CD4-positive, alpha-beta T cell (primary cell): ENCODE measurements at regions not wholly inside any gene's neighbourhood (a gene's known extent, or its start where the extent isn't known, plus 50 kb on each side); places are given as distances from the start of the nearest gene placed in this dataset.

ENCODE experiments used
- ATAC-seq: fragments of 200-7000 bp; cut with Tn5 transposase; one replicate; pipeline ENCODE4 v1.10.0; 2022; ENCODE audit warnings: mild to moderate bottlenecking; ENCODE audit not compliant: poor library complexity
- CTCF ChIA-PET: fragments of 350-600 bp; sonication (Branson Sonifier 250); formaldehyde crosslinking; loops from one replicate; lab custom pipeline; 2021; ENCODE audit warnings: antibody characterized with exemption, inconsistent platforms; lab: Charles Lee
- POLR2A ChIA-PET: fragments of 350-600 bp; sonication (Branson Sonifier 250); formaldehyde crosslinking; loops from one replicate; lab custom pipeline; 2021; ENCODE audit warnings: antibody characterized with exemption, inconsistent platforms; lab: Charles Lee
- DNase-seq, 14 experiments: peaks; one replicate each; pipeline ENCODE4 v3.0.0-alpha.2; 2013 to 2020; ENCODE audit warnings: mixed read lengths in 2 of 14
- H3K27ac ChIP-seq, 2 donors: one replicate each; pipeline versions ENCODE4 v1.5.1 to v1.7.0; 2013; ENCODE audit warnings: low read length in 2 of 2, low read depth in 1 of 2, mild to moderate bottlenecking in 1 of 2
- H3K27me3 ChIP-seq, 2 experiments: 1 replicate in 1 of 2; 2 replicates in 1 of 2; pipeline versions ENCODE4 v1.6.1 to v1.7.0; 2013; ENCODE audit warnings: low read length in 2 of 2, control low read depth in 1 of 2, mild to moderate bottlenecking in 1 of 2, moderate library complexity in 1 of 2; ENCODE audit not compliant: insufficient read depth in 2 of 2, control insufficient read depth in 1 of 2
- H3K36me3 ChIP-seq: one replicate; pipeline ENCODE4 v1.6.1; 2013; ENCODE audit warnings: low read length, control low read depth; ENCODE audit not compliant: insufficient read depth
- H3K4me1 ChIP-seq: one replicate; pipeline ENCODE4 v1.6.1; 2013; ENCODE audit warnings: low read length, control low read depth; ENCODE audit not compliant: insufficient read depth
- H3K4me3 ChIP-seq: one replicate; pipeline ENCODE4 v1.5.1; 2013; ENCODE audit warnings: mild to moderate bottlenecking, low read length, moderate library complexity
- H3K9me3 ChIP-seq, 2 experiments: 1 replicate in 1 of 2; 2 replicates in 1 of 2; pipeline versions ENCODE4 v1.6.1 to v1.7.0; 2013; ENCODE audit warnings: low read length in 2 of 2, mild to moderate bottlenecking in 2 of 2, control low read depth in 1 of 2, moderate library complexity in 1 of 2; ENCODE audit not compliant: control insufficient read depth in 1 of 2, insufficient read depth in 1 of 2
- H3K27ac Mint-ChIP-seq: one replicate; pipeline ENCODE4 v1.8.0; 2020; ENCODE audit warnings: mixed read lengths
- H3K27me3 Mint-ChIP-seq: one replicate; pipeline ENCODE4 v1.8.0; 2021; ENCODE audit warnings: mixed read lengths
- H3K36me3 Mint-ChIP-seq: one replicate; pipeline ENCODE4 v1.8.0; 2021; ENCODE audit warnings: low read depth, mixed read lengths
- H3K4me1 Mint-ChIP-seq: one replicate; pipeline ENCODE4 v1.8.0; 2021; ENCODE audit warnings: low read depth, mixed read lengths
- H3K4me3 Mint-ChIP-seq: one replicate; pipeline ENCODE4 v1.8.0; 2020; ENCODE audit warnings: mild to moderate bottlenecking, mixed read lengths
- H3K9me3 Mint-ChIP-seq: one replicate; pipeline ENCODE4 v1.8.0; 2020; ENCODE audit warnings: mixed read lengths
- intact Hi-C, 2 experiments: fragments of 100-400 bp; cut with DNase I in 1 of 2; cut with micrococcal nuclease in 1 of 2; formaldehyde crosslinking; loops; one replicate each; pipeline versions ENCODE4 v1.15.1 to v1.9.0; 2023 to 2025; cut with DNase I, micrococcal nuclease
- TF ChIP-seq, protein P1 (sequence below): fragments of 200-600 bp; IDR thresholded peaks from one replicate; pipeline ENCODE4 v1.8.0; 2022; ENCODE audit warnings: antibody characterized with exemption, mild to moderate bottlenecking

- Mint-ChIP-seq H3K27ac (no peak overlapping the region), H3K4me3 (no peak overlapping the region), H3K27me3 (no peaks in the 10 kb centered on the region), H3K4me1 (no peaks in the 10 kb centered on the region), H3K9me3 (peaks cover 2% of the 10 kb centered on the region), H3K36me3 (no peaks in the 10 kb centered on the region)
- DNase-seq (no peak), ATAC-seq (no peak)
- TF ChIP-seq, protein P1, sequence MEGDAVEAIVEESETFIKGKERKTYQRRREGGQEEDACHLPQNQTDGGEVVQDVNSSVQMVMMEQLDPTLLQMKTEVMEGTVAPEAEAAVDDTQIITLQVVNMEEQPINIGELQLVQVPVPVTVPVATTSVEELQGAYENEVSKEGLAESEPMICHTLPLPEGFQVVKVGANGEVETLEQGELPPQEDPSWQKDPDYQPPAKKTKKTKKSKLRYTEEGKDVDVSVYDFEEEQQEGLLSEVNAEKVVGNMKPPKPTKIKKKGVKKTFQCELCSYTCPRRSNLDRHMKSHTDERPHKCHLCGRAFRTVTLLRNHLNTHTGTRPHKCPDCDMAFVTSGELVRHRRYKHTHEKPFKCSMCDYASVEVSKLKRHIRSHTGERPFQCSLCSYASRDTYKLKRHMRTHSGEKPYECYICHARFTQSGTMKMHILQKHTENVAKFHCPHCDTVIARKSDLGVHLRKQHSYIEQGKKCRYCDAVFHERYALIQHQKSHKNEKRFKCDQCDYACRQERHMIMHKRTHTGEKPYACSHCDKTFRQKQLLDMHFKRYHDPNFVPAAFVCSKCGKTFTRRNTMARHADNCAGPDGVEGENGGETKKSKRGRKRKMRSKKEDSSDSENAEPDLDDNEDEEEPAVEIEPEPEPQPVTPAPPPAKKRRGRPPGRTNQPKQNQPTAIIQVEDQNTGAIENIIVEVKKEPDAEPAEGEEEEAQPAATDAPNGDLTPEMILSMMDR, result no peak
- intact Hi-C loops, result no loop called here
- H3K4me1 ChIP-seq, result no peaks in the 10 kb centered on the region
- no peaks in the 10 kb centered on the region for H3K27me3 ChIP-seq
- CTCF ChIA-PET, result no interaction called here
- H3K4me3 ChIP-seq, result no peak overlapping the region
- H3K27ac ChIP-seq, result no peak overlapping the region
- H3K36me3 ChIP-seq, result no peaks in the 10 kb centered on the region
- POLR2A ChIA-PET, result no interaction called here
- no peaks in the 10 kb centered on the region for H3K9me3 ChIP-seq
Measured at GRCh38 chr16:73172241-73172972, 124.5 kb upstream of the ZFHX3 start.

GRCh38 chr16:73171901-73172240 lies 123.9 kb upstream of the ZFHX3 start:
- no peak overlapping the region for H3K4me3 Mint-ChIP-seq
- intact Hi-C loops, result no loop called here
- no peaks in the 10 kb centered on the region for H3K36me3 Mint-ChIP-seq
- H3K27ac Mint-ChIP-seq, result no peak overlapping the region
- H3K9me3 ChIP-seq, result no peaks in the 10 kb centered on the region
- TF ChIP-seq, protein P1, result no peak
- H3K27me3 Mint-ChIP-seq, result no peaks in the 10 kb centered on the region
- ChIA-PET POLR2A (no interaction called here), CTCF (no interaction called here)
- no peaks in the 10 kb centered on the region for H3K4me1 ChIP-seq
- no peaks in the 10 kb centered on the region for H3K27me3 ChIP-seq
- ATAC-seq (no peak), DNase-seq (no peak)
- no peaks in the 10 kb centered on the region for H3K36me3 ChIP-seq
- H3K4me3 ChIP-seq, result no peak overlapping the region
- H3K4me1 Mint-ChIP-seq, result peaks cover 4% of the 10 kb centered on the region
- H3K27ac ChIP-seq, result no peak overlapping the region
- H3K9me3 Mint-ChIP-seq, result peaks cover 2% of the 10 kb centered on the region

DNA sequence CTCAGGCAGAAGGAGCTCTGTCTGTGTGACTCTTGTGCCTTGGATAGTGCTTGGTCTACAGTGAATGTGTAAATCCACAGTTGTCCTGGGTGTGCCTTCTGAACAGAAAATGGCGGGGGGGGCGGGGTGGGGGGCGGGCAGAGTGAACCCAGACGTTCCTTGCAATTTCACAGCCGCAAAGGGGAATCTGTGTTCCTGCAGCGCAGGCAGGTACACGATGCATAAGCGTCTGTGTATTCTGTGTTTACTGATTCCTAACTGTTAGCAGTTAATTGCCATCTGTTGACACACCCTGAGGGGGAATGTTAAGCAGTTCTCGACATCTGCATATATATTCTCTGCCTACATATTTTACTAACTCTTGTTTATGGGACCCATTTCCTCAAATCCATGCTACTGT lies 123.5 kb upstream of the ZFHX3 start:
- Mint-ChIP-seq H3K9me3 (peaks cover 2% of the 10 kb centered on the region), H3K4me1 (peaks cover 9% of the 10 kb centered on the region), H3K27ac (no peak overlapping the region), H3K27me3 (no peaks in the 10 kb centered on the region), H3K36me3 (no peaks in the 10 kb centered on the region), H3K4me3 (no peak overlapping the region)
- intact Hi-C loops, result no loop called here
- TF ChIP-seq, protein P1, result no peak
- no peak overlapping the region for H3K27ac ChIP-seq
- POLR2A ChIA-PET, result no interaction called here
- H3K4me3 ChIP-seq, result no peak overlapping the region
- no peaks in the 10 kb centered on the region for H3K9me3 ChIP-seq
- ATAC-seq, result no peak
- CTCF ChIA-PET, result no interaction called here
- DNase-seq, result no peak
- H3K4me1 ChIP-seq, result no peaks in the 10 kb centered on the region
- H3K36me3 ChIP-seq, result no peaks in the 10 kb centered on the region
- H3K27me3 ChIP-seq, result no peaks in the 10 kb centered on the region
